ENCODE measurements at regions not wholly inside any gene's neighbourhood (a gene's known extent, or its start where the extent isn't known, plus 50 kb on each side); places are given as distances from the start of the nearest gene placed in this dataset.
"Not testable (repeated sequence)": the region's sequence is repeated elsewhere in the genome, so short reads cannot be mapped to it uniquely, and the experiment has no call there.

- not testable (repeated sequence) for TF ChIP-seq CSRNP3 (CRISPR knock-in tag; IDR thresholded peaks at IDR 0.05); ARNTL (CRISPR knock-in tag; IDR thresholded peaks at IDR 0.05; ENCODE audit: borderline replicate concordance, low read depth)
Measured at GRCh38 chr9:39484292-39484691, 128.8 kb downstream of the SPATA31A1 start.

Measured in SK-N-SH treated with all-trans-retinoic acid at 6 μM for 48 hours (cell line).